ENCODE measurements at regions not wholly inside any gene's neighbourhood (a gene's known extent, or its start where the extent isn't known, plus 50 kb on each side); places are given as distances from the start of the nearest gene placed in this dataset.

GRCh38 chr17:63291258-63291657, 154.8 kb downstream of the CYB561 start (continued):
- TF ChIP-seq ZNF592 (IDR thresholded peaks at IDR 0.05) (no peak), ZNF586 (CRISPR knock-in tag; conservative IDR thresholded peaks at IDR 0.05) (no peak)

- no peaks in the 10 kb centered on the region for H3K36me3 ChIP-seq (ENCODE audit: control insufficient read depth, insufficient read depth, low read length)
- H2AFZ ChIP-seq (ENCODE audit: low read depth, low read length) = no peak overlapping the region
- DNase-seq (ENCODE audit: extremely low read depth in 1 of 4, low spot score in 3 of 4) = no peak
- no peaks in the 10 kb centered on the region for H4K20me1 ChIP-seq (replicated peaks; ENCODE audit: control insufficient read depth, insufficient read depth, low read length)
- H3K9ac ChIP-seq (ENCODE audit: insufficient read depth in 1 of 2, low read depth in 2 of 2, low read length in 2 of 2) = no peak overlapping the region
- FAIRE-seq = no peak
- intact Hi-C loops (cut with micrococcal nuclease) = no loop called here
- BruUV-seq (replicated peaks) = no TSS peak
- H3K4me2 ChIP-seq (ENCODE audit: insufficient read depth, low read length) = no peak overlapping the region
- H3K9me3 ChIP-seq (replicated peaks; ENCODE audit: control insufficient read depth, insufficient read depth, low read depth, low read length) = no peaks in the 10 kb centered on the region
- H3K4me1 ChIP-seq (replicated peaks in 1 of 2; ENCODE audit: control insufficient read depth in 2 of 2, insufficient read depth in 2 of 2, low read length in 2 of 2) = no peaks in the 10 kb centered on the region
- no peaks in the 10 kb centered on the region for H3K9me1 ChIP-seq (ENCODE audit: control insufficient read depth, insufficient read depth, low read length)
- H3K27ac ChIP-seq (ENCODE audit: extremely low read depth, low read depth, low read length) = no peak overlapping the region
- no peak overlapping the region for H3K4me3 ChIP-seq
- no peaks in the 10 kb centered on the region for H3K79me2 ChIP-seq (ENCODE audit: control insufficient read depth, insufficient read depth, low read length)
- POLR2A ChIA-PET = no interaction called here
- CTCF ChIA-PET (ENCODE audit: low intra/inter-chr PET ratio) = no interaction called here
- H3K27me3 ChIP-seq (ENCODE audit: control insufficient read depth in 2 of 2, insufficient read depth in 2 of 2, low read length in 2 of 2) = no peaks in the 10 kb centered on the region
- no peak for ATAC-seq
- in situ Hi-C loops (cut with MboI) = no loop called here
- TF ChIP-seq ZNF232 (CRISPR knock-in tag; IDR thresholded peaks at IDR 0.05) (no peak), STAT5B (CRISPR knock-in tag; IDR thresholded peaks at IDR 0.05) (no peak), MCM7 (IDR thresholded peaks at IDR 0.05) (no peak), ZC3H8 (IDR thresholded peaks at IDR 0.05) (no peak), SMARCB1 (IDR thresholded peaks at IDR 0.05; ENCODE audit: insufficient read length, low read depth) (no peak), POLR2B (IDR thresholded peaks at IDR 0.05; ENCODE audit: low read depth, partially characterized antibody) (no peak), BCOR (IDR thresholded peaks at IDR 0.05) (no peak), KDM4B (IDR thresholded peaks at IDR 0.05; ENCODE audit: borderline replicate concordance in 2 of 2, low read depth in 1 of 2) (no peak), TSHZ1 (CRISPR knock-in tag; IDR thresholded peaks at IDR 0.05) (no peak), ZMIZ1 (IDR thresholded peaks at IDR 0.05; ENCODE audit: low read depth in 2 of 2, low read length in 2 of 2) (no peak)
These were observed 153.7 kb downstream of the CYB561 start for GRCh38 chr17:63292421-63292820.
